Keratinocyte (primary cell): ENCODE measurements at regions not wholly inside any gene's neighbourhood (a gene's known extent, or its start where the extent isn't known, plus 50 kb on each side); places are given as distances from the start of the nearest gene placed in this dataset.

Experiments used
- CTCF ChIP-seq, 3 experiments: IDR thresholded peaks in 1 of 3; conservative IDR thresholded peaks in 1 of 3; optimal IDR thresholded peaks in 1 of 3; 2 replicates in 2 of 3; 3 replicates in 1 of 3; pipeline versions ENCODE3 to v1.5.1; 2011; ENCODE audit warnings: low read length in 3 of 3, mild to moderate bottlenecking in 3 of 3, moderate library complexity in 2 of 3, control low read depth in 1 of 3, inconsistent platforms in 1 of 3; ENCODE audit not compliant: insufficient read depth in 2 of 3; ENCODE audit errors: extremely low read depth in 1 of 3
- EZH2 ChIP-seq: IDR thresholded peaks from one replicate; pipeline ENCODE4 v1.6.1; 2012; ENCODE audit warnings: inconsistent platforms, mild to moderate bottlenecking, low read length, moderate library complexity

- no peak for TF ChIP-seq CTCF (optimal IDR thresholded peaks at IDR 0.05 in 1 of 3, IDR thresholded peaks at IDR 0.05 in 1 of 3, conservative IDR thresholded peaks at IDR 0.05 in 1 of 3; ENCODE audit: extremely low read depth in 1 of 3, insufficient read depth in 2 of 3, low read length in 3 of 3)
- no peak for TF ChIP-seq EZH2
These were observed 1123.7 kb downstream of the PLA2G4A start for GRCh38 chr1:187952446-187952845.
